Testis (tissue), 2 donors: ENCODE measurements at regions not wholly inside any gene's neighbourhood (a gene's known extent, or its start where the extent isn't known, plus 50 kb on each side); places are given as distances from the start of the nearest gene placed in this dataset.

ENCODE experiments used
- CTCF ChIP-seq, 3 experiments: fragments of 450-650 bp in 2 of 3; fragments of 200-600 bp in 1 of 3; sonication (generic) in 1 of 3; IDR thresholded peaks; one replicate each; pipeline ENCODE4 v1.5.1; 2016 to 2019; ENCODE audit warnings: antibody characterized with exemption in 3 of 3, mild to moderate bottlenecking in 2 of 3, moderate library complexity in 1 of 3
- POLR2A ChIP-seq: fragments of 450-650 bp; IDR thresholded peaks from one replicate; pipeline ENCODE4 v1.6.1; 2017; ENCODE audit warnings: antibody characterized with exemption, mild to moderate bottlenecking, moderate library complexity

- TF ChIP-seq CTCF (IDR thresholded peaks at IDR 0.05): no peak
- TF ChIP-seq POLR2A: no peak
Observed at GRCh38 chr2:37507703-37508102, 163.3 kb downstream of the QPCT start.
